TTC549 (cell line): ENCODE measurements at regions not wholly inside any gene's neighbourhood (a gene's known extent, or its start where the extent isn't known, plus 50 kb on each side); places are given as distances from the start of the nearest gene placed in this dataset.

Experiments
- FAIRE-seq: peaks from 2 replicates; lab custom pipeline; 2012; peaks lifted over from hg19 to GRCh38; lab: Jason Lieb, UNC

DNA sequence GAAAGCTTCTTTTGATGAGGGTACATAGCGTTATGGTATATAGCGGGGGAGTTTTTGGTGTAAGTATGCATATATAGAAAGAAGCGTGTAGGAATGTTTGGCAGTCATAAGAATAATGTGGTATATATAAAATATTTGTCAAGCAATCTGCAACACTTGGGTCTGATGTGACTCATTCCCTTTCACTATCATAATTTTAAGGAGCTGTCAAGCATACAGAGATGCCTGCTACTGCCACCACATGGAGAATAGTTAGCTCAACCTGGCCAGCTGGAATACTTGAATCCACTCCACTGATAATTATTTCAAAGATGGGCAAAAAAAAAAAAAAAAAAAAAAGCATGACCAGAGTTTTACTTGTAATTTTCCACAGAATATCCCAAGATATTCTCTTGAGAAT lies 559.8 kb upstream of the REG3G start:
- FAIRE-seq = no peak

GRCh38 chr2:78476619-78477229 lies 548.8 kb upstream of the REG3G start:
- FAIRE-seq = no peak

DNA sequence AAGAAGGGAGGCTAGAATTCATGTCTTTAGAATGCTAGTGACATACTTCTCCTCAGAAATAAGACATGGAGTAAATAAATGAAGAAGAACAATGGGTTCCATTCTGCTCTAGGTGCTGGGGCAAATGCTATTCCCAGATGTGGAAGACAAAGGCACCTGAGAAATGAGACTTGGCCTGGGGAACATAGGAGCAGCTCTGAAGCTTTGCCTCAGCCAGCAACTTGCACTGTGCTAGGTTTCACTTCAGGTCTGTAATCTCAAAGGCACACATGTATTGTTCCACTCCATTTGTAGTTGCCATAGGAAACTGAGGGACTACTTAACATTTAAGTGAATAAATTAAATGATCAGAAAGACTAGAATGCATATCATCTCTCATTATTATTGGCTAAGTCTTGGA lies 538.9 kb upstream of the REG3G start:
- no peak for FAIRE-seq

DNA sequence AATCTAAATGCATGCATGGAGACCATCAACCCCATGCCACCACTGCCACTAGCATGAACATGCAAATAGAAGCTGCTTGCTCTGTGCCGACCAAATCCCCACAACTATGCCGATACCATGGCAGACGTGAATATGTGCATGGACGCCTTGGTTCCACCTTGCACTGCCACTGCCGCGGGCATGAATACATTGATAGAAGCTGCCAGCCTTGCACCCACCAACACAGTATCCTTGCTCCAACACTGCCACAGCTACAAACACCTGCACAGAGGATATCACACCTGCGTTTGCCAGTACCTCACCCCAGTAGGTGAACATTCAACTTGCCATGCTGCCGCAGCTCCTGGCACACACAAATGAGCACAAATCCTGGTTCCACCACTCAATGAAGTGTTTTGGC lies 527.4 kb upstream of the REG3G start:
- no peak for FAIRE-seq

GRCh38 chr2:78506301-78506700 lies 519.2 kb upstream of the REG3G start:
- no peak for FAIRE-seq

DNA sequence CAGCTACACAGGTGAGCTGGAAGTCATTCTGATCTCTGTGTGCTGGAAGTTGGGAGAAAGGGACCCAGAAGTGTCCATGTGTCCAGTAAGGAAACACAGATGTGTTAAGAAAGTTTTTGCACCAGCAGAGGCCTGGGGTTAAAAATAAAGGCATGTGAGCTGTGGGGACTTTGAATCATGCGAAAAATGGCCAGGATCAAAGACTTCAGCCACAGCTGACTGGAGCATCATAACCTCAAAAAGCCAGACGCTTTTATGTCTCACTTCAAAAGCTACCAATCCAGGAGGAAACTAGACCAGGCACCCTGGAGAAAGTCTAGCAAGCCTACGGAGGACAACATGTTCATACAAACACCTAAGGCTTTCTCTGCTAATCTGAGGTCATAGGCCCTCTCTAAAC lies 503.6 kb upstream of the REG3G start:
- FAIRE-seq = no peak

- no peak for FAIRE-seq
These were observed 492.6 kb upstream of the REG3G start for GRCh38 chr2:78532762-78533379.

DNA sequence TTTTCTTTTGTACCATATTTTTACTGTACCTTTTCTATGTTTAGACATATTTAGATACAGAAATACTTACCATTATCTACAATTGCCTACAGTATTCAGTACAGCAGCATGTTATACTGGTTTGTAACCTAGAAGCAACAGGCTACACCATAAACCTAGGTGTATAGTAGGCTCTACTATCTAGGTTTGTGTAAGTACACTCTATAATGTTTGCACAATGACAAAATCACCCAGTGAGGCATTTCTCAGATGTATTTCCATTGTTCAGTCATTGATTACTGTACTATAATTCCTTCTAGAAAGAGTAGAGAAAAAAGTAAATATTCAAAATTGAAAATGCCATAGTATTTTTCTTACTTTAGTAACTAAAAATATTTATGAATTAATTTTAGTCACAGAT lies 490.1 kb upstream of the REG3G start:
- FAIRE-seq = no peak

DNA sequence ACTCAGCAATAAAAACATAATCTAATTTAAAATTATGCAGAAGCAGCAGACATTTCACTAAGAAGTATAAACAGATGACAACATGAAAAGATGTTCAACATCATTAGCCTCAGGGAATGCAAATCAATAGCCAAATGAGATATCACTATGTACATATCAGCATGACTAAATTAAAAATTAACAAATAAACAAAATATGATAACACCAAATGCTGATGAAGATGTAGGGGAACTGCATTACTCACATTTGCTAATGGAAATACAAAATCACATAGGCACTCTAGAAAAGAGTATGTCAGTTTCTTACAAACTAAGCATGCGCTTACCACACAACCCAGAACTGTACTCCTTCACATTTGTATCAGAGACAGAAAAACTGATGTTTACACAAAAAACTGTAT lies 487.2 kb upstream of the REG3G start:
- FAIRE-seq = no peak

- no peak for FAIRE-seq
These were observed 485.2 kb upstream of the REG3G start for GRCh38 chr2:78540255-78540654.

DNA sequence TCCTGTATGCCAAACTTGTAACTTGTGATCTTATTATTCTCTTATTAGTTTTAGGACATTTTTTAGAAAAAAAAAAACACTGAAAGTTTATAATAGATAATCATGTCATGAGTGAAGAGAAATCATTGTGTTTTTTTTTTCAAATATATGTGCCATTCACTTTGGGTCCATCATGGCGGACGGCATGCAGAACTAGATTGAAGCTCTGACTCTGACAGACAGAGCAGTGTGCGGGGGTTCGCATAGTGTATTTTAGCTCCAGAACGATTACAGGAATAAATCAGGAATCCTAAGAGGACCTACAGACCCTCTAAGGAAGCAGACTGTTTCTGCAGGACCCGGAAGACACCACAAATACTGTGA lies 484.4 kb upstream of the REG3G start:
- no peak for FAIRE-seq

- no peak for FAIRE-seq
These were observed 483.8 kb upstream of the REG3G start for GRCh38 chr2:78541451-78542267.

GRCh38 chr2:78546843-78547242 lies 478.7 kb upstream of the REG3G start:
- no peak for FAIRE-seq

GRCh38 chr2:78549766-78550165 lies 475.7 kb upstream of the REG3G start:
- FAIRE-seq = no peak

- no peak for FAIRE-seq
These were observed 471.4 kb upstream of the REG3G start for GRCh38 chr2:78553866-78554647.

- FAIRE-seq = no peak
These were observed 463.6 kb upstream of the REG3G start for GRCh38 chr2:78561876-78562275.

- FAIRE-seq = no peak
These were observed 460.8 kb upstream of the REG3G start for GRCh38 chr2:78564666-78565065.

DNA sequence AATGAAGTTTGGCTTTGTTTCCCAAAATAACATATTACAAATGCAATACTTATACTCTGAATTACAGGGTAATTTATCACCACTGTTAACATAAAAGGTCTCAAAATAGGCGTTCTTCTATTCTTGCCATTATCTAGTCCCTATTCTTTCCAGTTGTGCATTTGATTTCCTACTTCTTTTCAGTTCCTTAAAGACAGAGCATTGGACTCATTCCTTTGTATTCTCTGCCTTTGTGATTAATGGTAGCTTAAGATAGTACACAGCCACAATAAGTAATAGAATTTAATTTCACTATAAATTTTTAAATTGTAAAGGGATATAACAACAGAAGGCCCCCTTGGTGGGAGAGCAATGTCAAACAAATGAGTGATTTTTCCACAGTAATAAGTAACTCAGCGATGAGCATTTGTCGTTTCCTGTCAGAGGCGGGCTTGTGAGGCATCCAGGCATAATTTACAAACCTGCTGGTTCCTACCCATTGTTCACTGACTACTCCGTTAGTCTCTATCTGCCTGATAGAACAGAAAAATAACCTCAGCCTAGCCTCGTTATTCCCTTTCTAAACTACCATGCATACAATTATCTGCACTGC lies 456.6 kb upstream of the REG3G start:
- no peak for FAIRE-seq

GRCh38 chr2:78576409-78576808 lies 449.1 kb upstream of the REG3G start:
- FAIRE-seq = no peak

DNA sequence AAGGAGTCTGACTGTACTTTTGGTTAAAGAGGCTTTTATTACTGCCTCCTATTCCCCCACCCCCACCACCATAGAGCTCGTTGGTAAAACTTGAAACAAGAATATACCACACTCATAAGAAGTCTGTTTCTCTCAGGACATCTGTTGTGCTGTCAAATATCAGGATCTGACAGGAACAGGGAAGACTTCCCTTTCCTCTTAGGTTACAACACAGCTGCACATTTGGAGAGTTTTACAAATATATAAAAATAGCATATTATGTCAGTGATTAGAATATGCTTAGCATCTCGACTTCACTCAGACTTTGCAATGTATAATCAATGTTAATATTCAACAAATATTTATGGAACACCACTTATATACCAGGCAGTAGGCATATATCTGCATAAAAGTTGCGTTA lies 439.6 kb upstream of the REG3G start:
- no peak for FAIRE-seq

DNA sequence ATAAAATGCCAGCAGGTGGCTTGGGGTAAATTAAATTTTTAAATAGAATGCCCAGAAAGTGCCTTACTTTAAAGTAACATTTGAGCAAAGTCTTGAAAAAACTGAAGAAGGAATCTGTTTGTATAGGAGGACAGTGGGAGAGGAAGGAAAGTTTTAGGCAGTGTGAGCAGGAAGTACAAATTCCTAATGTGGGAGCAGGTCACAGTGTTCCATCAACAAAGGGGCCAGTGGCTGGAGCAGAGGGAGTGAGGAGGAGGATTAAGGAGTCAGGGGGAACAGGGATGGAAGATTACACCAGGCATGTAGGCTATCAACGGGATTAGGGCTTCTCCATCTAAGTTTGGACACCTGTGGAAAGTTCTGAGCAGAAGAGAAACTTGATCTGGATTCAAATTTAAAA lies 439.2 kb upstream of the REG3G start:
- FAIRE-seq = no peak

GRCh38 chr2:78589871-78590270 lies 435.6 kb upstream of the REG3G start:
- FAIRE-seq = no peak

- no peak for FAIRE-seq
These were observed 433.0 kb upstream of the REG3G start for GRCh38 chr2:78592491-78592890.
